Neural progenitor cell (in vitro differentiated cells): ENCODE measurements at regions not wholly inside any gene's neighbourhood (a gene's known extent, or its start where the extent isn't known, plus 50 kb on each side); places are given as distances from the start of the nearest gene placed in this dataset.

Experiments used
- DNase-seq: peaks from one replicate; pipeline ENCODE4 v3.0.0-alpha.2; 2016; ENCODE audit warnings: low spot score
- H2AFZ ChIP-seq: fragments of 200-600 bp; sonication (generic); replicated peaks from 2 replicates; pipeline ENCODE4 v1.6.1; 2016; ENCODE audit warnings: antibody characterized with exemption
- H3F3A ChIP-seq: fragments of 200-600 bp; sonication (generic); 2 replicates; pipeline ENCODE4 v1.6.1; 2016; ENCODE audit warnings: antibody characterized with exemption, low read depth
- H3K27ac ChIP-seq: fragments of 200-600 bp; sonication (generic); 2 replicates; pipeline ENCODE4 v1.5.1; 2016; ENCODE audit warnings: mild to moderate bottlenecking
- H3K27me3 ChIP-seq: fragments of 200-600 bp; sonication (generic); 2 replicates; pipeline ENCODE4 v1.6.1; 2016; ENCODE audit warnings: mild to moderate bottlenecking, moderate library complexity
- H3K36me3 ChIP-seq: fragments of 200-600 bp; sonication (generic); 2 replicates; pipeline ENCODE4 v1.5.1; 2016
- H3K4me1 ChIP-seq: fragments of 200-600 bp; sonication (generic); 2 replicates; pipeline ENCODE4 v1.6.1; 2016; ENCODE audit warnings: mixed run types
- H3K4me2 ChIP-seq: fragments of 200-600 bp; sonication (generic); 2 replicates; pipeline ENCODE4 v1.6.1; 2016
- H3K4me3 ChIP-seq: fragments of 200-600 bp; sonication (generic); 2 replicates; pipeline ENCODE4 v1.5.1; 2016
- H3K79me2 ChIP-seq: fragments of 200-600 bp; sonication (generic); 2 replicates; pipeline ENCODE4 v1.6.1; 2016; ENCODE audit warnings: low read depth
- H3K9ac ChIP-seq: fragments of 200-600 bp; sonication (generic); 2 replicates; pipeline ENCODE4 v1.6.1; 2016
- H3K9me3 ChIP-seq: fragments of 200-600 bp; sonication (generic); 2 replicates; pipeline ENCODE4 v1.5.1; 2016; ENCODE audit warnings: low read depth
- H4K20me1 ChIP-seq: fragments of 200-600 bp; sonication (generic); 2 replicates; pipeline ENCODE4 v1.6.1; 2016; ENCODE audit warnings: low read depth
- H3K27ac Mint-ChIP-seq: 3 replicates; pipeline ENCODE4 v1.8.0; 2021; ENCODE audit warnings: mixed read lengths
- H3K27me3 Mint-ChIP-seq: 2 replicates; pipeline ENCODE4 v1.8.0; 2022; ENCODE audit warnings: low read depth, mild to moderate bottlenecking, inconsistent platforms, moderate library complexity, mixed read lengths; ENCODE audit not compliant: insufficient read depth
- H3K36me3 Mint-ChIP-seq: 3 replicates; pipeline ENCODE4 v1.8.0; 2021; ENCODE audit warnings: mixed read lengths
- H3K4me1 Mint-ChIP-seq: 3 replicates; pipeline ENCODE4 v1.8.0; 2021; ENCODE audit warnings: mixed read lengths
- H3K4me3 Mint-ChIP-seq: 3 replicates; pipeline ENCODE4 v1.8.0; 2021; ENCODE audit warnings: mild to moderate bottlenecking, moderate library complexity, mixed read lengths
- H3K9me3 Mint-ChIP-seq: 3 replicates; pipeline ENCODE4 v1.8.0; 2020; ENCODE audit warnings: mixed read lengths
- EZH2 ChIP-seq: fragments of 200-600 bp; sonication (generic); IDR thresholded peaks from 2 replicates; pipeline ENCODE4 v1.6.1; 2017; ENCODE audit warnings: antibody characterized with exemption, mild to moderate bottlenecking, moderate library complexity
- EZH2phosphoT487 ChIP-seq: fragments of 200-600 bp; sonication (generic); IDR thresholded peaks from 2 replicates; pipeline ENCODE4 v1.6.1; 2017; ENCODE audit warnings: antibody characterized with exemption
- TF ChIP-seq, protein P1 (sequence below): fragments of 200-600 bp; sonication (generic); IDR thresholded peaks from 2 replicates; pipeline ENCODE4 v1.5.1; 2017; ENCODE audit warnings: antibody characterized with exemption, mild to moderate bottlenecking

DNA sequence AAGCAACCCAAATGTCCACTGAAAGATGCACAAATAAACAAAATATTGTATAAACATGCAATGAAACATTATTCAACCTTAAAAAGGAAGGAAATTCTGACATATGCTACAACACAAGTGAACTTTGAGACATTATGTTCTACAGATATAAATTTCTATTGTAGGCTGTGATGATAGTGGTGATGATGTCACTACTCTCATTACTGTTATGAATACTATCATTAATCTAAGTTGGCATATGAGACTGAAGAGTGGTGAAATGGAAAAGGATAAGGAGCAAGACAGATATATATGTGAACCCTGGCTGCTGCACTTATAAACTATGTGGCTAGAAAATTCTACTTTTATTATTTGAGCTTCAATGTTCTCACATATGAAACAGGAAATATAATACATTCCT lies 360.2 kb downstream of the TFAP2A start:
- TF ChIP-seq EZH2phosphoT487: no peak
- TF ChIP-seq, protein P1, sequence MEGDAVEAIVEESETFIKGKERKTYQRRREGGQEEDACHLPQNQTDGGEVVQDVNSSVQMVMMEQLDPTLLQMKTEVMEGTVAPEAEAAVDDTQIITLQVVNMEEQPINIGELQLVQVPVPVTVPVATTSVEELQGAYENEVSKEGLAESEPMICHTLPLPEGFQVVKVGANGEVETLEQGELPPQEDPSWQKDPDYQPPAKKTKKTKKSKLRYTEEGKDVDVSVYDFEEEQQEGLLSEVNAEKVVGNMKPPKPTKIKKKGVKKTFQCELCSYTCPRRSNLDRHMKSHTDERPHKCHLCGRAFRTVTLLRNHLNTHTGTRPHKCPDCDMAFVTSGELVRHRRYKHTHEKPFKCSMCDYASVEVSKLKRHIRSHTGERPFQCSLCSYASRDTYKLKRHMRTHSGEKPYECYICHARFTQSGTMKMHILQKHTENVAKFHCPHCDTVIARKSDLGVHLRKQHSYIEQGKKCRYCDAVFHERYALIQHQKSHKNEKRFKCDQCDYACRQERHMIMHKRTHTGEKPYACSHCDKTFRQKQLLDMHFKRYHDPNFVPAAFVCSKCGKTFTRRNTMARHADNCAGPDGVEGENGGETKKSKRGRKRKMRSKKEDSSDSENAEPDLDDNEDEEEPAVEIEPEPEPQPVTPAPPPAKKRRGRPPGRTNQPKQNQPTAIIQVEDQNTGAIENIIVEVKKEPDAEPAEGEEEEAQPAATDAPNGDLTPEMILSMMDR: no peak
- no peak for TF ChIP-seq EZH2
- no peaks in the 10 kb centered on the region for H4K20me1 ChIP-seq
- Mint-ChIP-seq H3K4me3 (no peak overlapping the region), H3K27me3 (no peaks in the 10 kb centered on the region), H3K4me1 (peaks cover 3% of the 10 kb centered on the region), H3K36me3 (no peaks in the 10 kb centered on the region), H3K27ac (no peak overlapping the region), H3K9me3 (peaks cover 11% of the 10 kb centered on the region)
- H2AFZ ChIP-seq: no peak overlapping the region
- H3K36me3 ChIP-seq: no peaks in the 10 kb centered on the region
- H3K9ac ChIP-seq: no peak overlapping the region
- H3K79me2 ChIP-seq: no peaks in the 10 kb centered on the region
- H3K9me3 ChIP-seq: peaks cover 6% of the 10 kb centered on the region
- no peak overlapping the region for H3K4me3 ChIP-seq
- DNase-seq: no peak
- no peaks in the 10 kb centered on the region for H3F3A ChIP-seq
- no peak overlapping the region for H3K4me2 ChIP-seq
- H3K27me3 ChIP-seq: no peaks in the 10 kb centered on the region
- H3K4me1 ChIP-seq: no peaks in the 10 kb centered on the region
- H3K27ac ChIP-seq: no peak overlapping the region

DNA sequence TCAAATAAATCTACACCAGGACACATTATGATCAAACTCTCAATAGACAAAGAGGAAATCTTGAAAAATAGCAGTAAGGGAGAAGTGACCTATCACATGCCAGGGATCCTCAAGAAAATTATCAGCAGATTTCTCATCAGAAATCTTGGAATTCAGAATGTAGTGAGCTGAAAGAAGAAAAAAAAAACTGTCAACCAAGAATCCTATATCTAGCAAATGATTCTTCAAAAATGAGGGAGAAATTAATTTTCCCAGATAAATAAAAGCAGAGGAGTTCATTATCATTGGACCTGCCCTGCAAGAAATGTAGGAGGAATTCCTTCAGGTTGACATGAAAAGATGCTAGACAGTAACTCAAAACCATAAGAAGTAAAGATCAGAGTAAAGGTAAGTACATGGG lies 363.6 kb downstream of the TFAP2A start:
- H3K27ac Mint-ChIP-seq: no peak overlapping the region
- TF ChIP-seq EZH2 (no peak), EZH2phosphoT487 (no peak)
- TF ChIP-seq, protein P1: no peak
- no peak overlapping the region for H3K4me3 Mint-ChIP-seq
- no peak overlapping the region for H3K27ac ChIP-seq
- H3K27me3 Mint-ChIP-seq: no peaks in the 10 kb centered on the region
- no peak overlapping the region for H3K4me2 ChIP-seq
- no peaks in the 10 kb centered on the region for H3K4me1 Mint-ChIP-seq
- H3K79me2 ChIP-seq: no peaks in the 10 kb centered on the region
- DNase-seq: no peak
- no peaks in the 10 kb centered on the region for H3K36me3 Mint-ChIP-seq
- H3K9me3 ChIP-seq: peaks cover 6% of the 10 kb centered on the region
- no peaks in the 10 kb centered on the region for H3F3A ChIP-seq
- no peaks in the 10 kb centered on the region for H3K27me3 ChIP-seq
- H3K36me3 ChIP-seq: no peaks in the 10 kb centered on the region
- H3K9me3 Mint-ChIP-seq: peaks cover 11% of the 10 kb centered on the region
- no peak overlapping the region for H3K4me3 ChIP-seq
- H3K4me1 ChIP-seq: no peaks in the 10 kb centered on the region
- H4K20me1 ChIP-seq: no peaks in the 10 kb centered on the region
- no peak overlapping the region for H2AFZ ChIP-seq
- H3K9ac ChIP-seq: no peak overlapping the region

DNA sequence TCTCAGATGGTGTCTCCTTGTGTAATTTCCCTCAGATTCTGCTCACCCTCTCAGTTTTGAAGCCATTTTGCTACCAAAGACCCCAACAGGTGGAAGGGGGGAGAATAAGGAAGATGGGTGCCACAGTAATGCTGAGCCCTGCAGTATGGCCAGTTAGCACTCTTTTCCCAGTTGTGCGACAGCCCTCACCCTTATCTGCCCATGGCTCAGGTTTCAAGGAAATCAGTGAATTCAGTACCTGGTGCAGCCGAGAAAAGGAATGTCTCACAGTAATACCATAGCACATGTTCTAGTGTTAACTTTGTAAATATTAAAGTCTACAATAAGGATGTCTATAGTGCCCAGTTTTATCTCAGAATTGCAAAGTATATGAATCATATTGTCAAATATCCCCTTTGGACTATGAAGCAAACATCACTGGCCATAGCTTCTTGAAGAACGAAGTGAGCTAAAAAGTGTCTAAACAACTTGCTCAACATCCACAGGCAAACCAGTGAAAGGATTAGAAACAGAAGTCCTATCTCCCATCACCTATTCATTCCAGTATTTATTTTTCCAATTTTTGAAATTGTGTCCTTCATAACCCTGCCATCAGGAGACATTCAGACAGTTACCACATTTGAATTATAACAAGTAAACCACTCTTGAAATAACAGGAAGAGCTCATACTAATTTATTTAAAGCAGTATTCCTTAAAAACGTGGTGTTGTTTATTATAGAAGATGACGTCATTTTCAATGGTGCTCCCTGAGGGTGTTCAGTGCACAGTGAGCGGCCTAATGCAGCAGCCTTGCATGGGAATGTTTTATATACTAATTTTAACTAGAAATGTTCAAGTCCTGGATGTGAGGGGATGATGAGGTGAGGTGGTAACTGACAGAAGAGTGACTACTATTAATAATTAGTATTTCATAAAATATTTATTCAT lies 366.2 kb downstream of the TFAP2A start:
- Histone ChIP-seq H3K4me3 (no peak overlapping the region), H3K4me2 (no peak overlapping the region), H2AFZ (no peak overlapping the region), H3K36me3 (no peaks in the 10 kb centered on the region), H4K20me1 (no peaks in the 10 kb centered on the region), H3K9ac (no peak overlapping the region), H3F3A (no peaks in the 10 kb centered on the region), H3K9me3 (peaks cover 6% of the 10 kb centered on the region), H3K27ac (no peak overlapping the region), H3K4me1 (peaks cover under 1% of the 10 kb centered on the region), H3K79me2 (no peaks in the 10 kb centered on the region), H3K27me3 (no peaks in the 10 kb centered on the region)
- H3K36me3 Mint-ChIP-seq: no peaks in the 10 kb centered on the region
- TF ChIP-seq EZH2phosphoT487: no peak
- TF ChIP-seq, protein P1: no peak
- TF ChIP-seq EZH2: no peak
- no peak overlapping the region for H3K4me3 Mint-ChIP-seq
- no peak overlapping the region for H3K27ac Mint-ChIP-seq
- peaks cover 11% of the 10 kb centered on the region for H3K9me3 Mint-ChIP-seq
- no peaks in the 10 kb centered on the region for H3K27me3 Mint-ChIP-seq
- DNase-seq: no peak
- H3K4me1 Mint-ChIP-seq: peaks cover 3% of the 10 kb centered on the region
